K562 (cell line): ENCODE measurements at regions not wholly inside any gene's neighbourhood (a gene's known extent, or its start where the extent isn't known, plus 50 kb on each side); places are given as distances from the start of the nearest gene placed in this dataset.
"Not testable (repeated sequence)": the region's sequence is repeated elsewhere in the genome, so short reads cannot be mapped to it uniquely, and the experiment has no call there.

Source experiments
- ATAC-seq: fragments of 200-7000 bp; cut with Tn5 transposase; 3 replicates; pipeline ENCODE4 v1.9.1; 2020; ENCODE audit warnings: moderate library complexity
- BruUV-seq: library from RNA; stranded (reverse); fragments of 400-500 nt; replicated peaks from 2 replicates; lab custom pipeline; 2021; lab: Mats Ljungman, UMichigan
- CTCF ChIA-PET: fragments of 300-600 bp; formaldehyde crosslinking; extraction: SDS; loops from one replicate; lab custom pipeline; 2021; ENCODE audit warnings: low intra/inter-chr PET ratio; lab: Yijun Ruan, JAX
- POLR2A ChIA-PET: fragments of 300-600, 350-650 bp; sonication (Branson Sonifier 250); formaldehyde crosslinking; extraction: SDS; loops from one replicate; lab custom pipeline; 2021; ENCODE audit warnings: antibody characterized with exemption, inconsistent platforms; lab: Yijun Ruan, JAX
- DNase-seq, 4 experiments: peaks; one replicate each; pipeline versions ENCODE4 v3.0.0 to v3.0.0-alpha.2; 2011 to 2018; ENCODE audit warnings: low spot score in 3 of 4, mixed read lengths in 3 of 4; ENCODE audit errors: extremely low read depth in 1 of 4
- FAIRE-seq: peaks from 2 replicates; lab custom pipeline; 2011; peaks lifted over from hg19 to GRCh38; lab: Jason Lieb, UNC
- H2AFZ ChIP-seq: 2 replicates; pipeline ENCODE4 v1.6.0; 2011; ENCODE audit warnings: low read depth, low read length, control low read depth, inconsistent platforms
- H3K27ac ChIP-seq: fragments of 200-600 bp; 3 replicates; pipeline ENCODE4 v1.8.0; 2011; ENCODE audit warnings: low read depth, mild to moderate bottlenecking, control low read depth, inconsistent platforms, low read length, moderate library complexity, mixed read lengths; ENCODE audit errors: extremely low read depth
- H3K27me3 ChIP-seq, 2 experiments: fragments of 300-600 bp in 1 of 2; 2 replicates in 1 of 2; 3 replicates in 1 of 2; pipeline versions ENCODE4 v1.6.0 to v1.8.0; 2011; ENCODE audit warnings: inconsistent platforms in 2 of 2, low read length in 2 of 2, mild to moderate bottlenecking in 1 of 2, mixed read lengths in 1 of 2, moderate library complexity in 1 of 2; ENCODE audit not compliant: control insufficient read depth in 2 of 2, insufficient read depth in 2 of 2
- H3K36me3 ChIP-seq: fragments of 300-600 bp; 3 replicates; pipeline ENCODE4 v1.8.0; 2011; ENCODE audit warnings: mild to moderate bottlenecking, low read length, inconsistent platforms; ENCODE audit not compliant: control insufficient read depth, insufficient read depth
- H3K4me1 ChIP-seq, 2 experiments: fragments of 200-600 bp in 1 of 2; replicated peaks in 1 of 2; 2 replicates in 1 of 2; 3 replicates in 1 of 2; pipeline versions ENCODE4 v1.5.1 to v1.8.0; 2011; ENCODE audit warnings: inconsistent platforms in 2 of 2, low read length in 2 of 2, mild to moderate bottlenecking in 1 of 2, mixed read lengths in 1 of 2, moderate library complexity in 1 of 2; ENCODE audit not compliant: control insufficient read depth in 2 of 2, insufficient read depth in 2 of 2
- H3K4me2 ChIP-seq: 2 replicates; pipeline ENCODE4 v1.6.1; 2011; ENCODE audit warnings: low read length, control low read depth, inconsistent platforms, mixed read lengths; ENCODE audit not compliant: insufficient read depth
- H3K4me3 ChIP-seq: fragments of 200-600 bp; sonication (generic), shearing (Covaris generic); 2 replicates; pipeline ENCODE4 v1.5.1; 2016; ENCODE audit warnings: control low read depth, inconsistent platforms
- H3K79me2 ChIP-seq: fragments of 200-600 bp; 3 replicates; pipeline ENCODE4 v1.8.0; 2011; ENCODE audit warnings: low read length, inconsistent platforms; ENCODE audit not compliant: control insufficient read depth, insufficient read depth
- H3K9ac ChIP-seq, 2 experiments: 2 replicates each; pipeline versions ENCODE4 v1.6.0 to v1.6.1; 2011; ENCODE audit warnings: low read depth in 2 of 2, low read length in 2 of 2, control low read depth in 1 of 2, inconsistent platforms in 1 of 2, mild to moderate bottlenecking in 1 of 2, mixed read lengths in 1 of 2; ENCODE audit not compliant: insufficient read depth in 1 of 2
- H3K9me1 ChIP-seq: one replicate; pipeline ENCODE4 v1.6.0; 2011; ENCODE audit warnings: inconsistent platforms, mild to moderate bottlenecking, low read length, moderate library complexity; ENCODE audit not compliant: control insufficient read depth, insufficient read depth
- H3K9me3 ChIP-seq: replicated peaks from 2 replicates; pipeline ENCODE4 v1.5.1; 2011; ENCODE audit warnings: low read depth, low read length, inconsistent platforms; ENCODE audit not compliant: control insufficient read depth, insufficient read depth
- H4K20me1 ChIP-seq: replicated peaks from 2 replicates; pipeline ENCODE4 v1.6.1; 2011; ENCODE audit warnings: low read length, inconsistent platforms, mixed read lengths; ENCODE audit not compliant: control insufficient read depth, insufficient read depth
- GATA2 ChIP-seq: sonication (generic); formaldehyde crosslinking; IDR thresholded peaks from 2 replicates; pipeline ENCODE4 v1.4.0; 2020; ENCODE audit warnings: mild to moderate bottlenecking, missing genetic modification reagents
- WGBS: fragments of 100-300 bp; shearing (Covaris generic); methylation state at CpG from one replicate; pipeline ENCODE4 v1.1.6; 2016; ENCODE audit warnings: low coverage, mixed read lengths; ENCODE audit not compliant: insufficient coverage; ENCODE audit errors: missing lambda C conversion rate; 5-methylcytosine and 5-hydroxymethylcytosine counted together
- in situ Hi-C: fragments of 300-500 bp; cut with MboI; formaldehyde crosslinking; loops from 4 replicates; pipeline ENCODE4 v1.15.0; 2018; ENCODE audit warnings: inconsistent platforms, mixed read lengths
- intact Hi-C: fragments of 100-400 bp; cut with micrococcal nuclease; formaldehyde crosslinking; loops from 2 replicates; pipeline ENCODE4 v1.14.2; 2022
- TF ChIP-seq, protein P1 (sequence below): fragments of 450-650 bp; conservative IDR thresholded peaks from 2 replicates; pipeline ENCODE4 v1.6.1; 2016; ENCODE audit warnings: missing genetic modification characterization, low read depth, mild to moderate bottlenecking, missing compliant biosample characterization, moderate library complexity

DNA sequence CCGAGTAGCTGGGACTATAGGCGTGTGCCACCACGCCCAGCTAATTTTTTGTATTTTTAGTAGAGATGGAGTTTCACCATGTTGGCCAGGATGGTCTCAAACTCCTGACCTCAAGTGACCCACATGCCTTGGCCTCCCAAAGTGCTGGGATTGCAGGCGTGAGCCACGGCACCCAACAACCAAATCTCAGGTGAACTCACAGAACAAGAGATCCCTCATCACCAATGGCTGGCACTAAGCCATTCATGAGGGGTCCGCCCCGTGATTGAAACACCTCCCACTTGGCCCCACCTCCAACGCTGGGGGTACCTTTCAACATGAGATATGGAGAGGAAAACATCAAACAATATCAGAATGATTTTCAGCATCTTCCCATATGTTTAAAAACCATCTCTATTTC is 94.2 kb downstream of the TEX36 start:
- DNase-seq, CTCF ChIA-PET, POLR2A ChIA-PET, H4K20me1 ChIP-seq, FAIRE-seq, in situ Hi-C loops, H3K27me3 ChIP-seq, BruUV-seq, H3K4me2 ChIP-seq, H3K9ac ChIP-seq, H3K79me2 ChIP-seq, ATAC-seq, H3K4me3 ChIP-seq, H3K4me1 ChIP-seq, H3K36me3 ChIP-seq, intact Hi-C loops, H2AFZ ChIP-seq, H3K9me1 ChIP-seq, H3K9me3 ChIP-seq, H3K27ac ChIP-seq: not testable (repeated sequence)
- 2% methylated on average over 5 of the region's 8 CpGs for WGBS

- DNase-seq (no peak), FAIRE-seq (no peak), ATAC-seq (no peak)
- no TSS peak for BruUV-seq
- TF ChIP-seq, protein P1, sequence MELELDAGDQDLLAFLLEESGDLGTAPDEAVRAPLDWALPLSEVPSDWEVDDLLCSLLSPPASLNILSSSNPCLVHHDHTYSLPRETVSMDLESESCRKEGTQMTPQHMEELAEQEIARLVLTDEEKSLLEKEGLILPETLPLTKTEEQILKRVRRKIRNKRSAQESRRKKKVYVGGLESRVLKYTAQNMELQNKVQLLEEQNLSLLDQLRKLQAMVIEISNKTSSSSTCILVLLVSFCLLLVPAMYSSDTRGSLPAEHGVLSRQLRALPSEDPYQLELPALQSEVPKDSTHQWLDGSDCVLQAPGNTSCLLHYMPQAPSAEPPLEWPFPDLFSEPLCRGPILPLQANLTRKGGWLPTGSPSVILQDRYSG, result no peak
- TF ChIP-seq GATA2 (CRISPR knock-in tag), result no peak
- Histone ChIP-seq H4K20me1 (no peaks in the 10 kb centered on the region), H2AFZ (no peak overlapping the region), H3K4me3 (no peak overlapping the region), H3K9me1 (no peaks in the 10 kb centered on the region), H3K79me2 (no peaks in the 10 kb centered on the region), H3K9me3 (no peaks in the 10 kb centered on the region), H3K9ac (no peak overlapping the region), H3K4me1 (no peaks in the 10 kb centered on the region), H3K27ac (no peak overlapping the region), H3K36me3 (no peaks in the 10 kb centered on the region), H3K27me3 (peaks cover 0 to 4% of the 10 kb centered on the region in 2 experiments; a peak in 1 of 5 replicates), H3K4me2 (no peak overlapping the region)
- POLR2A ChIA-PET, result no interaction called here
- intact Hi-C loops, result no loop called here
- in situ Hi-C loops, result no loop called here
- CTCF ChIA-PET, result no interaction called here
- WGBS, result 0% methylated on average over 4 of the region's 4 CpGs
These were observed 98.0 kb downstream of the TEX36 start for GRCh38 chr10:125584954-125585353.
